HG03342 (cell line): ENCODE measurements at regions not wholly inside any gene's neighbourhood (a gene's known extent, or its start where the extent isn't known, plus 50 kb on each side); places are given as distances from the start of the nearest gene placed in this dataset.
"Not testable (repeated sequence)": the region's sequence is repeated elsewhere in the genome, so short reads cannot be mapped to it uniquely, and the experiment has no call there.

Experiments
- ATAC-seq: cut with Tn5 transposase; IDR thresholded peaks from one replicate; pipeline ENCODE4 v1.9.1; 2021; ENCODE audit warnings: mild to moderate bottlenecking, moderate library complexity; ENCODE audit not compliant: unreplicated experiment

- no peak for ATAC-seq
Observed at GRCh38 chr2:3115301-3116042, 262.1 kb downstream of the EIPR1 start.

GRCh38 chr2:3114406-3115185 lies 263.0 kb downstream of the EIPR1 start:
- ATAC-seq, result no peak

- no peak for ATAC-seq
Observed at GRCh38 chr2:3113769-3114168, 263.8 kb downstream of the EIPR1 start.

GRCh38 chr2:3113122-3113521 lies 264.5 kb downstream of the EIPR1 start:
- no peak for ATAC-seq

GRCh38 chr2:3112553-3112952 lies 265.1 kb downstream of the EIPR1 start:
- no peak for ATAC-seq

- no peak for ATAC-seq
Observed at GRCh38 chr2:3112131-3112530, 265.5 kb downstream of the EIPR1 start.

GRCh38 chr2:3110994-3111666 lies 266.5 kb downstream of the EIPR1 start:
- ATAC-seq, result no peak

GRCh38 chr2:3110555-3110954 lies 267.1 kb downstream of the EIPR1 start:
- ATAC-seq, result no peak

- no peak for ATAC-seq
Observed at GRCh38 chr2:3108710-3109702, 268.6 kb downstream of the EIPR1 start.

GRCh38 chr2:3108105-3108504 lies 269.5 kb downstream of the EIPR1 start:
- ATAC-seq, result no peak

- no peak for ATAC-seq
Observed at GRCh38 chr2:3107567-3107966, 270.1 kb downstream of the EIPR1 start.

- no peak for ATAC-seq
Observed at GRCh38 chr2:3105814-3106569, 271.6 kb downstream of the EIPR1 start.

GRCh38 chr2:3104958-3105813 lies 272.4 kb downstream of the EIPR1 start:
- not testable (repeated sequence) for ATAC-seq

- ATAC-seq, result no peak
Observed at GRCh38 chr2:3104261-3104660, 273.4 kb downstream of the EIPR1 start.

GRCh38 chr2:3102922-3103569 lies 274.6 kb downstream of the EIPR1 start:
- no peak for ATAC-seq

- no peak for ATAC-seq
Observed at GRCh38 chr2:3102081-3102921, 275.3 kb downstream of the EIPR1 start.
